ENCODE measurements at regions not wholly inside any gene's neighbourhood (a gene's known extent, or its start where the extent isn't known, plus 50 kb on each side); places are given as distances from the start of the nearest gene placed in this dataset.

DNA sequence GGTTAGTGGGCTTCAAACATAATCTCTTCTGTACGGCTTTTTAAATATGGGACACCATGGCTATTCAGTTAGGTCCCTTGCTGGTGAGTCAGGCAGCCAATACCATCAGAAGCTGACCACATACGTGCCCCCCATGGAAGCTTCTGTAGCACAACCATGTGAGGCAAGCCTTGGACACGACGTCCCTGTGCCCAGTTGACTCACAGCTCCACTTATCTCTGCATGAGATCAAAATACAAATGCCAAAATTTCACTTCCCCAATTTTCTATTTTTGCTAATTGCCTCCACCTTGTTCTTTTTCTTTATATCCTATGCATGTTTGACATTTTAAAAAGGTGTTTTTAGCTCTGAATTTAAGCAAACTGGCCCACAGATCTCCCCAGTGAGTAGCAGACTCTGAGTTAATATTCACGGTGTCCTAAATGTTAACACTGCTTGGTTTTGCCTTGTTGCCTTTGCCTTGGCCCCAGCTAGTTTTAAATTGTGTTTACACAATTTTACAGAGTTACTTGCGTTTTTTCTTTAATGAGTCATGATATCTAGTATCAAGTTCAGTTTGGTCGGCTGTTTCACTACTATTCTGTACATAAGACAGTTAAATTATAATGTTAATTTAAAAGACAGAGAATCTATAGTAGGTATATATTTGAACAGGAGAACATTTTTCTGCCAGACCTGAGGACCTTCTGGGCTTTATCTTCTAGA is 77.5 kb downstream of the CDCA7 start:
- no peak for TF ChIP-seq TARDBP (IDR thresholded peaks at IDR 0.05)
- TF ChIP-seq SP1 (IDR thresholded peaks at IDR 0.05), result no peak
- no peak for TF ChIP-seq FOXK2 (IDR thresholded peaks at IDR 0.05)
- no peak for TF ChIP-seq FOXM1 (IDR thresholded peaks at IDR 0.05; ENCODE audit: borderline replicate concordance)
- no peak for TF ChIP-seq HDGF (IDR thresholded peaks at IDR 0.05; ENCODE audit: borderline replicate concordance)
- TF ChIP-seq SUZ12 (IDR thresholded peaks at IDR 0.05), result no peak
- no peak for TF ChIP-seq BHLHE40 (IDR thresholded peaks at IDR 0.05; ENCODE audit: borderline replicate concordance)
- no peak for TF ChIP-seq LEF1 (IDR thresholded peaks at IDR 0.05; ENCODE audit: borderline replicate concordance)
- TF ChIP-seq ZNF384 (IDR thresholded peaks at IDR 0.05), result no peak
- no peak for TF ChIP-seq NFRKB (IDR thresholded peaks at IDR 0.05)
- no peak for TF ChIP-seq CTBP1 (IDR thresholded peaks at IDR 0.05; ENCODE audit: borderline replicate concordance)
- no peak for TF ChIP-seq ELF4 (IDR thresholded peaks at IDR 0.05)
- no peak for TF ChIP-seq ARNT (IDR thresholded peaks at IDR 0.05)
